ENCODE measurements at regions not wholly inside any gene's neighbourhood (a gene's known extent, or its start where the extent isn't known, plus 50 kb on each side); places are given as distances from the start of the nearest gene placed in this dataset.

GRCh38 chr3:130227540-130227939 is 117.9 kb upstream of the COL6A5 start:
- no peaks in the 10 kb centered on the region for H3K9me2 ChIP-seq (ENCODE audit: insufficient read depth, low read length)
- H4K20me1 ChIP-seq (ENCODE audit: insufficient read depth): no peaks in the 10 kb centered on the region
- no peaks in the 10 kb centered on the region for H3K79me2 ChIP-seq (replicated peaks; ENCODE audit: insufficient read depth, low read length)
- H3K27ac ChIP-seq (ENCODE audit: low read length): no peak overlapping the region
- H3K27me3 ChIP-seq (ENCODE audit: insufficient read depth, low read depth, low read length): no peaks in the 10 kb centered on the region
- TF ChIP-seq EP300 (conservative IDR thresholded peaks at IDR 0.05; ENCODE audit: poor library complexity, severe bottlenecking): no peak
- TF ChIP-seq REST (IDR thresholded peaks at IDR 0.05; ENCODE audit: borderline replicate concordance): no peak
- TF ChIP-seq TAF1 (IDR thresholded peaks at IDR 0.05; ENCODE audit: low read depth): no peak
- no peak for TF ChIP-seq MXI1 (conservative IDR thresholded peaks at IDR 0.05; ENCODE audit: poor library complexity, severe bottlenecking)
- no peak for TF ChIP-seq CTCF (IDR thresholded peaks at IDR 0.05; ENCODE audit: poor library complexity, severe bottlenecking)
- no peak for TF ChIP-seq EZH2 (IDR thresholded peaks at IDR 0.05; ENCODE audit: borderline replicate concordance, insufficient read depth, low read length, poor library complexity, severe bottlenecking)
- TF ChIP-seq POLR2AphosphoS5 (IDR thresholded peaks at IDR 0.05): no peak
- TF ChIP-seq SMC3 (conservative IDR thresholded peaks at IDR 0.05; ENCODE audit: poor library complexity): no peak
- no peak for TF ChIP-seq RAD21 (conservative IDR thresholded peaks at IDR 0.05)
- H3K4me2 ChIP-seq (ENCODE audit: low read length): no peak overlapping the region
- no peak overlapping the region for H3K4me3 ChIP-seq (ENCODE audit: low read length)
- H2AFZ ChIP-seq (ENCODE audit: low read depth, low read length): no peak overlapping the region
- H3K9me3 ChIP-seq (ENCODE audit: low read length): no peaks in the 10 kb centered on the region
- no peaks in the 10 kb centered on the region for H3K36me3 ChIP-seq (ENCODE audit: insufficient read depth, low read length)
- H3F3A ChIP-seq (ENCODE audit: insufficient read depth, low read length, poor library complexity, severe bottlenecking): no peaks in the 10 kb centered on the region
- no peak overlapping the region for H3K9ac ChIP-seq (ENCODE audit: low read length)

- TF ChIP-seq EP300 (conservative IDR thresholded peaks at IDR 0.05; ENCODE audit: poor library complexity, severe bottlenecking) (no peak), TAF1 (IDR thresholded peaks at IDR 0.05; ENCODE audit: low read depth) (no peak), REST (IDR thresholded peaks at IDR 0.05; ENCODE audit: borderline replicate concordance) (no peak), POLR2AphosphoS5 (IDR thresholded peaks at IDR 0.05) (no peak), MXI1 (conservative IDR thresholded peaks at IDR 0.05; ENCODE audit: poor library complexity, severe bottlenecking) (no peak), SMC3 (conservative IDR thresholded peaks at IDR 0.05; ENCODE audit: poor library complexity) (peak; percentile 46), RAD21 (conservative IDR thresholded peaks at IDR 0.05) (peak; percentile 45), EZH2 (IDR thresholded peaks at IDR 0.05; ENCODE audit: borderline replicate concordance, insufficient read depth, low read length, poor library complexity, severe bottlenecking) (no peak), CTCF (IDR thresholded peaks at IDR 0.05; ENCODE audit: poor library complexity, severe bottlenecking) (peak; percentile 48)
- no peak overlapping the region for H3K9ac ChIP-seq (ENCODE audit: low read length)
- no peaks in the 10 kb centered on the region for H3F3A ChIP-seq (ENCODE audit: insufficient read depth, low read length, poor library complexity, severe bottlenecking)
- H3K9me3 ChIP-seq (ENCODE audit: low read length): no peaks in the 10 kb centered on the region
- H3K9me2 ChIP-seq (ENCODE audit: insufficient read depth, low read length): no peaks in the 10 kb centered on the region
- no peak overlapping the region for H2AFZ ChIP-seq (ENCODE audit: low read depth, low read length)
- no peaks in the 10 kb centered on the region for H3K27me3 ChIP-seq (ENCODE audit: insufficient read depth, low read depth, low read length)
- no peaks in the 10 kb centered on the region for H3K36me3 ChIP-seq (ENCODE audit: insufficient read depth, low read length)
- no peak overlapping the region for H3K27ac ChIP-seq (ENCODE audit: low read length)
- H4K20me1 ChIP-seq (ENCODE audit: insufficient read depth): no peaks in the 10 kb centered on the region
- H3K4me3 ChIP-seq (ENCODE audit: low read length): no peak overlapping the region
- no peaks in the 10 kb centered on the region for H3K79me2 ChIP-seq (replicated peaks; ENCODE audit: insufficient read depth, low read length)
- H3K4me2 ChIP-seq (ENCODE audit: low read length): no peak overlapping the region
Measured at GRCh38 chr3:130242850-130243569, 102.5 kb upstream of the COL6A5 start.

All from neural cell (in vitro differentiated cells).